ENCODE measurements at regions not wholly inside any gene's neighbourhood (a gene's known extent, or its start where the extent isn't known, plus 50 kb on each side); places are given as distances from the start of the nearest gene placed in this dataset.

DNA sequence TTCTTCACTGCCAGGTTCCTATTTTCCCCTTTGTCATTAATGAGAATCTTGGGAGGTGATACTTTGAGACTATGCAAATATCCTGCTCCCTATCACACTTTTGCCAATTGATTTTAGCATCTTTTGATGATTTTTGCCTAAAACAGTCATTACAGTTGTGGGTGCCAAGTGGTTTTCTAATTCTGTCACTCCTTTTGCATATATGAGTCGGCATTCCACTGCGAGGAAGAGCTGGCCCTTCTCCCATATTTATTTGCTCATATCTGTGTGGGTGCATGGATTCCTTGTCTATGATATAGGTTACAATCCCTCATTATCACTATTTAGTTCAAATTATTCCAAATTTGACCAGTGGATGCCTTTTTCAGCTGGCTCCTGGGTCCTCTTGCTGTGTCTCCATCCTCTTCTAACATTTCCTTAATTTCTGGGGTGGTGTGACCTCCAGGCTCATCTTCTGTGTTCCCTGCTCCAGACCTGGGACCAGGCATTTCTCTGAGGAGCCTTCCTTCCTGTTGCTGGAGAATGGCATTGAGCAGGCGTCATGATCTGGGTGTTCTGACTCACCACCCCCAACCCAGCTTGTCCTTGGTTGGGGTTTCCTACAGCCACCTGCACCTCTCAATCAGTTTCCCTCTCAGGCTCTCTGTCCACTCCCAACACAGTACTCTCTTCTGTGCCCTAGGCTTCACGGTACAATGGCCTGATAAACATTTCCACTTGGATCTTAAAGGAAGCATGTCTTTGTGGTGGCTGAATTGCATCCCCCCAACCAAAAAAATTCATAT, 106.7 kb downstream of the NXNL2 start:
- Histone ChIP-seq H4K20me1 (replicated peaks in 1 of 2; ENCODE audit: control insufficient read depth in 1 of 2, insufficient read depth in 2 of 2, low read length in 2 of 2) (no peaks in the 10 kb centered on the region), H3K14ac (ENCODE audit: insufficient read length) (no peak overlapping the region), H3K36me3 (ENCODE audit: control insufficient read depth in 2 of 4, insufficient read depth in 4 of 4, low read length in 3 of 4) (no peaks in the 10 kb centered on the region), H3K23me2 (ENCODE audit: low read depth, low read length) (no peaks in the 10 kb centered on the region), H3K23ac (ENCODE audit: insufficient read length) (no peak overlapping the region), H2BK20ac (ENCODE audit: low read length) (no peak overlapping the region), H3K27ac (ENCODE audit: low read depth, low read length) (no peak overlapping the region), H4K5ac (ENCODE audit: insufficient read length, low read depth, low read length) (no peak overlapping the region), H3K4me1 (replicated peaks in 1 of 4; ENCODE audit: control insufficient read depth in 3 of 4, insufficient read depth in 4 of 4, low read length in 3 of 4) (no peaks in the 10 kb centered on the region), H3K56ac (replicated peaks; ENCODE audit: insufficient read length, low read depth, low read length) (no peak overlapping the region), H3K79me2 (ENCODE audit: control insufficient read depth in 1 of 2, insufficient read depth in 2 of 2, low read length in 2 of 2) (no peaks in the 10 kb centered on the region), H2BK120ac (replicated peaks; ENCODE audit: low read depth, low read length) (no peak overlapping the region), H3K4ac (replicated peaks; ENCODE audit: insufficient read length, low read depth, low read length) (no peak overlapping the region), H3K9me3 (ENCODE audit: insufficient read depth in 2 of 2, low read depth in 1 of 2, low read length in 1 of 2) (peaks cover 0 to 2% of the 10 kb centered on the region in 2 experiments; a peak in 1 of 4 replicates), H3K18ac (ENCODE audit: extremely low read depth, low read length) (no peak overlapping the region), H3K9ac (replicated peaks in 1 of 4; ENCODE audit: extremely low read depth in 1 of 4, low read depth in 3 of 4, low read length in 3 of 4) (no peak overlapping the region), H3K4me2 (ENCODE audit: insufficient read depth in 1 of 2, low read depth in 2 of 2, low read length in 2 of 2) (no peak overlapping the region), H2BK12ac (ENCODE audit: low read depth, low read length) (no peak overlapping the region), H4K91ac (replicated peaks; ENCODE audit: insufficient read length, low read length) (no peak overlapping the region), H2AK5ac (ENCODE audit: low read depth, low read length) (no peak overlapping the region), H2BK15ac (ENCODE audit: low read length) (no peak overlapping the region), H4K8ac (ENCODE audit: extremely low read depth, insufficient read depth, low read length) (no peak overlapping the region), H3K27me3 (replicated peaks in 1 of 4; ENCODE audit: control insufficient read depth in 3 of 4, extremely low read depth in 1 of 4, insufficient read depth in 3 of 4, low read length in 3 of 4) (no peaks in the 10 kb centered on the region), H2BK5ac (ENCODE audit: low read depth, low read length) (no peak overlapping the region), H3K4me3 (ENCODE audit: extremely low read depth in 1 of 4, insufficient read depth in 2 of 4, low read depth in 3 of 4, low read length in 4 of 4) (no peak overlapping the region), H3K79me1 (ENCODE audit: low read depth, low read length) (no peaks in the 10 kb centered on the region), H2AFZ (ENCODE audit: low read length) (no peak overlapping the region)
- no peak for FAIRE-seq
- 91% methylated on average over 4 of the region's 4 CpGs; no CpG with 5 or more reads in 1 of the 2 experiments for WGBS, 2 experiments (ENCODE audit: extremely low coverage in 1 of 2, insufficient coverage in 1 of 2, insufficient read length in 1 of 2, insufficient replicate concordance in 2 of 2, low coverage in 1 of 2, low lambda C conversion rate in 2 of 2, missing lambda C conversion rate in 1 of 2)
- ChIA-PET CTCF (ENCODE audit: partially characterized antibody) (interaction anchor here (0.8 kb wide), 1 partner anchor 12 kb away, joined by 3 read pairs; no protein-coding TSS in a partner anchor), POLR2A (ENCODE audit: partially characterized antibody) (no interaction called here)
- TF ChIP-seq TCF12 (IDR thresholded peaks at IDR 0.05; ENCODE audit: low read depth, low read length) (no peak), SIN3A (conservative IDR thresholded peaks at IDR 0.05 in 1 of 2, IDR thresholded peaks at IDR 0.05 in 1 of 2; ENCODE audit: low read depth in 1 of 2, low read length in 2 of 2) (no peak), SUZ12 (IDR thresholded peaks at IDR 0.05; ENCODE audit: low read length) (no peak), CBX8 (IDR thresholded peaks at IDR 0.05; ENCODE audit: borderline replicate concordance, low read depth, low read length) (no peak), FOSL1 (IDR thresholded peaks at IDR 0.05; ENCODE audit: insufficient read depth, low read depth, low read length) (no peak)
- no peak for DNase-seq (ENCODE audit: low read depth in 1 of 2, low spot score in 2 of 2)

Measured in H1 (cell line).